ENCODE measurements at regions not wholly inside any gene's neighbourhood (a gene's known extent, or its start where the extent isn't known, plus 50 kb on each side); places are given as distances from the start of the nearest gene placed in this dataset.

DNA sequence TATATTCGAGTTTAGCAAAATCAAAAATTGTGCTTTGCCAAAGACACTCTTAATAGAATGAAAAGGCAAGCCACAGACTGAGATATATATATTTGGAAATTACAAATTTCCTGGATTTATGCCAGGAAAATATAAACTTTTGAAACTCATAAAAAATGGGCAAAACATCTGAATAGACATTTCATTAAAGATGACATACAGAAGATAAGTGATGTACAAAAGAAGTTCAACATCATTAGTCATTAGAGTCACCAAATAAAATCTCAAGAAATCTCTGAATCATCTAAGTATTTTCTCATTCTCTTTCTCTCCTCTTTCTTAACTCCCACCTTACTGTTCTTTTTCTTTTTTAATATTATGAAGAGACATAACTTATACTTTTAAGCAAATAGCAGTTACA lies 921.1 kb downstream of the DSC3 start:
- TF ChIP-seq, protein P1, sequence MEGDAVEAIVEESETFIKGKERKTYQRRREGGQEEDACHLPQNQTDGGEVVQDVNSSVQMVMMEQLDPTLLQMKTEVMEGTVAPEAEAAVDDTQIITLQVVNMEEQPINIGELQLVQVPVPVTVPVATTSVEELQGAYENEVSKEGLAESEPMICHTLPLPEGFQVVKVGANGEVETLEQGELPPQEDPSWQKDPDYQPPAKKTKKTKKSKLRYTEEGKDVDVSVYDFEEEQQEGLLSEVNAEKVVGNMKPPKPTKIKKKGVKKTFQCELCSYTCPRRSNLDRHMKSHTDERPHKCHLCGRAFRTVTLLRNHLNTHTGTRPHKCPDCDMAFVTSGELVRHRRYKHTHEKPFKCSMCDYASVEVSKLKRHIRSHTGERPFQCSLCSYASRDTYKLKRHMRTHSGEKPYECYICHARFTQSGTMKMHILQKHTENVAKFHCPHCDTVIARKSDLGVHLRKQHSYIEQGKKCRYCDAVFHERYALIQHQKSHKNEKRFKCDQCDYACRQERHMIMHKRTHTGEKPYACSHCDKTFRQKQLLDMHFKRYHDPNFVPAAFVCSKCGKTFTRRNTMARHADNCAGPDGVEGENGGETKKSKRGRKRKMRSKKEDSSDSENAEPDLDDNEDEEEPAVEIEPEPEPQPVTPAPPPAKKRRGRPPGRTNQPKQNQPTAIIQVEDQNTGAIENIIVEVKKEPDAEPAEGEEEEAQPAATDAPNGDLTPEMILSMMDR (IDR thresholded peaks at IDR 0.05; ENCODE audit: poor library complexity) = no peak
- TF ChIP-seq EZH2 (IDR thresholded peaks at IDR 0.05; ENCODE audit: borderline replicate concordance) (no peak), EZH2phosphoT487 (IDR thresholded peaks at IDR 0.05; ENCODE audit: low read depth, severe bottlenecking, unreplicated experiment) (no peak)

Data from hepatocyte (in vitro differentiated cells).